ENCODE measurements at regions not wholly inside any gene's neighbourhood (a gene's known extent, or its start where the extent isn't known, plus 50 kb on each side); places are given as distances from the start of the nearest gene placed in this dataset.

DNA sequence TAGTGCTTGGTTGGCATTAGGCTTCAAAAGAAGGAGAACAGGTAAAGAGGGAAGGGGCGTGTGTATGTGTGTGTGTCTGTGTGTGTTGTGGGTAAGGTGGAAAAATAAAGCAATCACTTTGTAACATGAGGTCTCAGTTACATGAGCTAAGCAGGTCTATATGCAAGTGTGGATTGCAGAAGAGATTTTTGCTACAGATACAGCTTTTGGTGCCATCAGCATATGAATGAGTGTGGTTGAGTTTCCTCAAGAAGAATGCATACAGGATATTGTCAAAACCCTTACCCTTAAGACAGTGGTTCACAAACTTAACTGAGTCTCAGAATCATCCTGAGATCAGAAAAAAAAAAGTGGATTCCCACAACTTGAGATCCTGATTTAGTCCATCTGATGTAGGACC lies 220.5 kb upstream of the HTR2C start:
- BruUV-seq (replicated peaks), result no TSS peak

More for the DNA sequence above, 220.5 kb upstream of the HTR2C start:
- DNase-seq (ENCODE audit: extremely low read depth in 1 of 4, low spot score in 3 of 4), result no peak
- no peak for ATAC-seq
- intact Hi-C loops (cut with micrococcal nuclease) (no loop called here), in situ Hi-C loops (cut with MboI) (no loop called here)
- no peak for FAIRE-seq
- Histone ChIP-seq H3K9me1 (ENCODE audit: control insufficient read depth, insufficient read depth, low read length) (no peaks in the 10 kb centered on the region), H4K20me1 (replicated peaks; ENCODE audit: control insufficient read depth, insufficient read depth, low read length) (no peaks in the 10 kb centered on the region; the same call in 1 of the 2 replicates), H3K79me2 (ENCODE audit: control insufficient read depth, insufficient read depth, low read length) (no peaks in the 10 kb centered on the region), H3K4me1 (replicated peaks in 1 of 2; ENCODE audit: control insufficient read depth in 2 of 2, insufficient read depth in 2 of 2, low read length in 2 of 2) (no peaks in the 10 kb centered on the region), H3K27me3 (ENCODE audit: control insufficient read depth in 2 of 2, insufficient read depth in 2 of 2, low read length in 2 of 2) (no peaks in the 10 kb centered on the region), H3K4me2 (ENCODE audit: insufficient read depth, low read length) (no peak overlapping the region), H3K9ac (ENCODE audit: insufficient read depth in 1 of 2, low read depth in 2 of 2, low read length in 2 of 2) (no peak overlapping the region), H3K36me3 (ENCODE audit: control insufficient read depth, insufficient read depth, low read length) (no peaks in the 10 kb centered on the region), H3K27ac (ENCODE audit: extremely low read depth, low read depth, low read length) (no peak overlapping the region), H3K9me3 (replicated peaks; ENCODE audit: control insufficient read depth, insufficient read depth, low read depth, low read length) (no peaks in the 10 kb centered on the region; the same call in 1 of the 2 replicates), H3K4me3 (no peak overlapping the region), H2AFZ (ENCODE audit: low read depth, low read length) (no peak overlapping the region)
- CTCF ChIA-PET (ENCODE audit: low intra/inter-chr PET ratio), result no interaction called here
- WGBS (ENCODE audit: insufficient coverage, low coverage, missing lambda C conversion rate), result 0% methylated on average over 1 of the region's 1 CpG
- POLR2A ChIA-PET, result no interaction called here
- TF ChIP-seq ZNF354B (CRISPR knock-in tag; IDR thresholded peaks at IDR 0.05), result no peak
- no peak for TF ChIP-seq TOE1 (IDR thresholded peaks at IDR 0.05; ENCODE audit: borderline replicate concordance)
- TF ChIP-seq TOE1 (CRISPR knock-in tag; IDR thresholded peaks at IDR 0.05; ENCODE audit: borderline replicate concordance, low read depth), result no peak
- TF ChIP-seq POLR3A (IDR thresholded peaks at IDR 0.05; ENCODE audit: borderline replicate concordance, extremely low read depth, insufficient read depth, insufficient read length), result no peak
- no peak for TF ChIP-seq NCOA6 (IDR thresholded peaks at IDR 0.05)
- no peak for TF ChIP-seq FOXK2 (conservative IDR thresholded peaks at IDR 0.05 in 1 of 2, IDR thresholded peaks at IDR 0.05 in 1 of 2; ENCODE audit: low read depth in 2 of 2)
- TF ChIP-seq, protein P1, sequence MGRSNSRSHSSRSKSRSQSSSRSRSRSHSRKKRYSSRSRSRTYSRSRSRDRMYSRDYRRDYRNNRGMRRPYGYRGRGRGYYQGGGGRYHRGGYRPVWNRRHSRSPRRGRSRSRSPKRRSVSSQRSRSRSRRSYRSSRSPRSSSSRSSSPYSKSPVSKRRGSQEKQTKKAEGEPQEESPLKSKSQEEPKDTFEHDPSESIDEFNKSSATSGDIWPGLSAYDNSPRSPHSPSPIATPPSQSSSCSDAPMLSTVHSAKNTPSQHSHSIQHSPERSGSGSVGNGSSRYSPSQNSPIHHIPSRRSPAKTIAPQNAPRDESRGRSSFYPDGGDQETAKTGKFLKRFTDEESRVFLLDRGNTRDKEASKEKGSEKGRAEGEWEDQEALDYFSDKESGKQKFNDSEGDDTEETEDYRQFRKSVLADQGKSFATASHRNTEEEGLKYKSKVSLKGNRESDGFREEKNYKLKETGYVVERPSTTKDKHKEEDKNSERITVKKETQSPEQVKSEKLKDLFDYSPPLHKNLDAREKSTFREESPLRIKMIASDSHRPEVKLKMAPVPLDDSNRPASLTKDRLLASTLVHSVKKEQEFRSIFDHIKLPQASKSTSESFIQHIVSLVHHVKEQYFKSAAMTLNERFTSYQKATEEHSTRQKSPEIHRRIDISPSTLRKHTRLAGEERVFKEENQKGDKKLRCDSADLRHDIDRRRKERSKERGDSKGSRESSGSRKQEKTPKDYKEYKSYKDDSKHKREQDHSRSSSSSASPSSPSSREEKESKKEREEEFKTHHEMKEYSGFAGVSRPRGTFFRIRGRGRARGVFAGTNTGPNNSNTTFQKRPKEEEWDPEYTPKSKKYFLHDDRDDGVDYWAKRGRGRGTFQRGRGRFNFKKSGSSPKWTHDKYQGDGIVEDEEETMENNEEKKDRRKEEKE (IDR thresholded peaks at IDR 0.05; ENCODE audit: borderline replicate concordance in 1 of 2, control insufficient read depth in 1 of 2, low read depth in 2 of 2, low read length in 1 of 2), result no peak
- TF ChIP-seq ZNF239 (CRISPR knock-in tag; IDR thresholded peaks at IDR 0.05), result no peak
- TF ChIP-seq BACH1 (tag; IDR thresholded peaks at IDR 0.05), result no peak
- TF ChIP-seq DPF2 (IDR thresholded peaks at IDR 0.05), result no peak
